ENCODE measurements at regions not wholly inside any gene's neighbourhood (a gene's known extent, or its start where the extent isn't known, plus 50 kb on each side); places are given as distances from the start of the nearest gene placed in this dataset.
A peak's percentile ranks its signal among the peaks of the same experiment; 100 is the strongest.

DNA sequence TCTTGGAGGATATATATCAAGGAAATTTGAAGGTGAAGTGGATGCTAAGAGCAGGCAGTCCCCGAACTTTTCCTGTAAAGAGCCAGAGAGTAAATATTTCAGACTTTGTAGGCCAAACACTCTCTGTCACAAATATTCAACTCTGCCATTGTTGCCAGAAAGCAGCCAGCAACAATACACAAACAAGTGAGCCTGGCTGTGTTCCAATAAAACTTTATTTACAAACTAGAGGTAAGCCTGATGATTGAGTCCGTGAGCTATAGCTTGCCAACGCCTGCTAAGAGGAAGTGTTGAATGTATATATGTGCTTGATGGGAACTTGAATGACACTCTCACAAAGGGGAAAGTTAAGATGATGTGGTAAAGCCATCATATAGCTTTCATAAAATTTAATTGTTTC is 166.0 kb upstream of the PLN start:
- H3K4me2 ChIP-seq (ENCODE audit: low read length): no peak overlapping the region
- no peak overlapping the region for H3K4ac ChIP-seq (ENCODE audit: low read depth, low read length)
- WGBS (ENCODE audit: extremely low coverage, insufficient coverage, low lambda C conversion rate): no CpG with 5 or more reads among the region's 3 CpGs
- no peak overlapping the region for H3K23ac ChIP-seq (ENCODE audit: low read length)
- H2AK5ac ChIP-seq (ENCODE audit: low read length): no peak overlapping the region
- no peak overlapping the region for H3K9ac ChIP-seq (ENCODE audit: low read length)
- peak overlapping the region; percentile 17 for H4K8ac ChIP-seq (ENCODE audit: low read depth, low read length)
- H3K18ac ChIP-seq (ENCODE audit: low read length): no peak overlapping the region
- no peaks in the 10 kb centered on the region for H3K4me1 ChIP-seq (ENCODE audit: control insufficient read depth, low read depth, low read length)
- no peak overlapping the region for H2BK5ac ChIP-seq (ENCODE audit: low read length)
- H4K5ac ChIP-seq (ENCODE audit: low read length): no peak overlapping the region
- no peaks in the 10 kb centered on the region for H3K27me3 ChIP-seq (ENCODE audit: insufficient read depth, low read length, poor library complexity)
- no peak overlapping the region for H3K27ac ChIP-seq (ENCODE audit: low read depth, low read length)
- no peaks in the 10 kb centered on the region for H3K79me1 ChIP-seq (ENCODE audit: low read length)
- no peaks in the 10 kb centered on the region for H3K79me2 ChIP-seq (ENCODE audit: control insufficient read depth, insufficient read depth, low read length)
- no peak for DNase-seq
- no peak overlapping the region for H2BK120ac ChIP-seq (ENCODE audit: low read depth, low read length)
- no peaks in the 10 kb centered on the region for H3K36me3 ChIP-seq (ENCODE audit: control insufficient read depth, insufficient read depth, low read length)
- no peak overlapping the region for H3K4me3 ChIP-seq (ENCODE audit: low read length)
- H2BK15ac ChIP-seq (replicated peaks; ENCODE audit: low read depth): no peak overlapping the region
- H3K56ac ChIP-seq (ENCODE audit: low read length): no peak overlapping the region

DNA sequence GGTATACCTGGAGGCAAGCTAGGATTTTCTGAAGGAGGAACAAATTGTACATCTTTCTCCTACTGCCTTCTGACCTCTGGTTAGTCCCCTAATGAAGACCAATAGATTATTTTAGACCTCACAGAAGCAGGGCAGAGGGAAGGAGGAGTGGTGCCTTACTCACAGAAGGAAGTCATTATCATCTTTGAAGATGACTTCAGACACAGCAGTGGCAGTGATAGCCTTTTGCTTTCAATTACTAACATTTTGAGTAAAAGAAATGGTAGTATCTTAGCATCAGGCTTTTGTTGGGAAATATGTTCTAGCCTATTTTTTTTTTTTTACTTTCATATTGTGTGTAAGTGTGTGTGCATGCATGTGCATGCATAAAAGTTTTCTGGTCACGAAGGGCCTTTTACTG is 164.2 kb upstream of the PLN start:
- Histone ChIP-seq H2AK5ac (ENCODE audit: low read length) (no peak overlapping the region), H3K56ac (ENCODE audit: low read length) (no peak overlapping the region), H4K8ac (ENCODE audit: low read depth, low read length) (no peak overlapping the region), H3K79me1 (ENCODE audit: low read length) (no peaks in the 10 kb centered on the region), H3K27ac (ENCODE audit: low read depth, low read length) (no peak overlapping the region), H3K27me3 (ENCODE audit: insufficient read depth, low read length, poor library complexity) (no peaks in the 10 kb centered on the region), H3K9ac (ENCODE audit: low read length) (no peak overlapping the region), H3K4me2 (ENCODE audit: low read length) (no peak overlapping the region), H3K4ac (ENCODE audit: low read depth, low read length) (no peak overlapping the region), H3K4me3 (ENCODE audit: low read length) (no peak overlapping the region), H3K36me3 (ENCODE audit: control insufficient read depth, insufficient read depth, low read length) (no peaks in the 10 kb centered on the region), H3K23ac (ENCODE audit: low read length) (no peak overlapping the region), H2BK120ac (ENCODE audit: low read depth, low read length) (no peak overlapping the region), H2BK15ac (replicated peaks; ENCODE audit: low read depth) (no peak overlapping the region), H3K79me2 (ENCODE audit: control insufficient read depth, insufficient read depth, low read length) (no peaks in the 10 kb centered on the region), H3K18ac (ENCODE audit: low read length) (no peak overlapping the region), H2BK5ac (ENCODE audit: low read length) (no peak overlapping the region), H4K5ac (ENCODE audit: low read length) (no peak overlapping the region), H3K4me1 (ENCODE audit: control insufficient read depth, low read depth, low read length) (no peaks in the 10 kb centered on the region)
- DNase-seq: no peak
- no CpG with 5 or more reads among the region's 1 CpG for WGBS (ENCODE audit: extremely low coverage, insufficient coverage, low lambda C conversion rate)

DNA sequence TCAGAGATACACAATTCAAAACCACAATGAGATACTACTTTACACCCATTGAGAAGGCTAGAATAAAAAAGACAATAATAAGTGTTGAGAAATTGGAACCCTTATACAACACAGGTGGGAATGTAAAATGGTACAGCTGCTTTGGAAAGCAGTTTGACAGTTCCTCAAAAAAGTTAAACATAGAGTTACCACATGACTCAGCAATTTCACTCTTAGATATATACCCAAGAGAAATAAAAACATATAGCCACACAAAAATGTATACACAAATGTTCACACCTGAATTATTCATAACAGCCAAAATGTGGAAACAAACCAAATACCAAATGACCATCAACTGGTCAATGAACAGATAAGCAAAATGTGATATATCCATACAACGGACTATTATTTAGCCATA is 161.1 kb upstream of the PLN start:
- WGBS (ENCODE audit: extremely low coverage, insufficient coverage, low lambda C conversion rate): no CpG with 5 or more reads among the region's 1 CpG
- Histone ChIP-seq H2AK5ac (ENCODE audit: low read length) (no peak overlapping the region), H2BK15ac (replicated peaks; ENCODE audit: low read depth) (no peak overlapping the region), H3K18ac (ENCODE audit: low read length) (no peak overlapping the region), H2BK5ac (ENCODE audit: low read length) (no peak overlapping the region), H3K4me3 (ENCODE audit: low read length) (no peak overlapping the region), H3K27me3 (ENCODE audit: insufficient read depth, low read length, poor library complexity) (no peaks in the 10 kb centered on the region), H3K79me2 (ENCODE audit: control insufficient read depth, insufficient read depth, low read length) (no peaks in the 10 kb centered on the region), H4K5ac (ENCODE audit: low read length) (no peak overlapping the region), H4K8ac (ENCODE audit: low read depth, low read length) (no peak overlapping the region), H2BK120ac (ENCODE audit: low read depth, low read length) (no peak overlapping the region), H3K9ac (ENCODE audit: low read length) (no peak overlapping the region), H3K4me1 (ENCODE audit: control insufficient read depth, low read depth, low read length) (no peaks in the 10 kb centered on the region), H3K23ac (ENCODE audit: low read length) (no peak overlapping the region), H3K27ac (ENCODE audit: low read depth, low read length) (no peak overlapping the region), H3K56ac (ENCODE audit: low read length) (no peak overlapping the region), H3K4ac (ENCODE audit: low read depth, low read length) (no peak overlapping the region), H3K36me3 (ENCODE audit: control insufficient read depth, insufficient read depth, low read length) (no peaks in the 10 kb centered on the region), H3K79me1 (ENCODE audit: low read length) (no peaks in the 10 kb centered on the region), H3K4me2 (ENCODE audit: low read length) (no peak overlapping the region)
- DNase-seq: no peak

DNA sequence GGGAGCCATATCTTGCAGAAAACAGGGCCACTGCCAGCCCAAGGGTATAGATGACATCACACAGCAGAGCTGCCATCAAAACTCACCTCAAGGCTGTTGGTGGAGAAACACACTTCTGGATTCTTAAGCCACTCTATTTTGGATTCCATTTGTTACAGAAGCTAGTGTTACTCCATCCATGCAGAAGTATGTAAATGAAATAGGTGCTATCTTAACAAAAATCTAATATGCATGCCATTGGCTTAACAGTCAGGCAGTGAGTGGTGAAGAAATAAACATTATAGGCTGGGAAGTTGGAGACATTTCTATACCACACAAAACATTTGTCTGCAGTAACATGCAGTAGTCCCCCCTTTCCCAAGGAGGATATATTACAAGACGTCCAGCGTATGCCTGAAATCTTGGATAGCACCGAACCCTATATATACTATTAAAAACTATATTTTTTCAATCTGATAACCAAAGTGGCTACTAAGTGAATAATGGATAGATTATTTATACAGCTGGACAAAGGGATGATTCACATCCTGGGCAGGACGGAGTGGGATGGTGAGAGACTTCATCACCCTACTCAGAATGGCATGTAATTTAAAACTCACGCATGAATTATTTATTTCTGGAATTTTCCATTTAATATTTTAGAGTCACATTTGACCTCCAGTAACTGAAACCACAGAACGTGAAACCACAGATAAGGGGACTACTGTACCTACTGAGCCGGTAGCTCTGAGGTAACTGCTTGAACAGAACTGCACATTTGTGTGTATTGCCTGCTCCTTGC is 160.0 kb upstream of the PLN start:
- Histone ChIP-seq H3K4me1 (ENCODE audit: control insufficient read depth, low read depth, low read length) (no peaks in the 10 kb centered on the region), H2BK15ac (replicated peaks; ENCODE audit: low read depth) (no peak overlapping the region), H3K9ac (ENCODE audit: low read length) (no peak overlapping the region), H3K79me2 (ENCODE audit: control insufficient read depth, insufficient read depth, low read length) (no peaks in the 10 kb centered on the region), H3K18ac (ENCODE audit: low read length) (no peak overlapping the region), H3K4me3 (ENCODE audit: low read length) (no peak overlapping the region), H2BK5ac (ENCODE audit: low read length) (no peak overlapping the region), H3K4me2 (ENCODE audit: low read length) (no peak overlapping the region), H2BK120ac (ENCODE audit: low read depth, low read length) (no peak overlapping the region), H4K5ac (ENCODE audit: low read length) (no peak overlapping the region), H3K56ac (ENCODE audit: low read length) (no peak overlapping the region), H3K36me3 (ENCODE audit: control insufficient read depth, insufficient read depth, low read length) (no peaks in the 10 kb centered on the region), H3K27me3 (ENCODE audit: insufficient read depth, low read length, poor library complexity) (no peaks in the 10 kb centered on the region), H3K79me1 (ENCODE audit: low read length) (no peaks in the 10 kb centered on the region), H3K23ac (ENCODE audit: low read length) (no peak overlapping the region), H4K8ac (ENCODE audit: low read depth, low read length) (no peak overlapping the region), H2AK5ac (ENCODE audit: low read length) (no peak overlapping the region), H3K4ac (ENCODE audit: low read depth, low read length) (no peak overlapping the region), H3K27ac (ENCODE audit: low read depth, low read length) (no peak overlapping the region)
- no peak for DNase-seq
- WGBS (ENCODE audit: extremely low coverage, insufficient coverage, low lambda C conversion rate): no CpG with 5 or more reads among the region's 7 CpGs

DNA sequence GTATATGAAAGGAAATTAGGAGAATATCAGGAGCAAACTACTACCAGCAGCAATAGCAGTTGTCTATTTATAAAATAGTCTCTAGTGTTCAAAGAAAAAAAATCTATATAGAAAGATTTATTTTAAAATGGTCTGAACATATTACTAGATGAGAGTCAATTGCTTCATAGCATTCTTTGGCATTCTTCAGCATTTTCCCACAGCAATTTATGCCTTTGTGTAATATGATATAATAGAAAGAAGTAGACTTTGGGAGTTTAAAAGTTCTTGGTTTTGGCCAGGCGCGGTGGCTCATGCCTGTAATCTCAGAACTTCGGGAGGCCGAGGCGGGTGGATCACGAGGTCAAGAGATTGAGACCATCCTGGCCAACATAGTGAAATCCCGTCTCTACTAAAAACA is 157.0 kb upstream of the PLN start:
- Histone ChIP-seq H3K4me2 (ENCODE audit: low read length) (no peak overlapping the region), H3K36me3 (ENCODE audit: control insufficient read depth, insufficient read depth, low read length) (no peaks in the 10 kb centered on the region), H2BK15ac (replicated peaks; ENCODE audit: low read depth) (no peak overlapping the region), H3K9ac (ENCODE audit: low read length) (no peak overlapping the region), H3K79me1 (ENCODE audit: low read length) (no peaks in the 10 kb centered on the region), H3K4me1 (ENCODE audit: control insufficient read depth, low read depth, low read length) (no peaks in the 10 kb centered on the region), H4K8ac (ENCODE audit: low read depth, low read length) (no peak overlapping the region), H3K4me3 (ENCODE audit: low read length) (no peak overlapping the region), H4K5ac (ENCODE audit: low read length) (no peak overlapping the region), H2BK120ac (ENCODE audit: low read depth, low read length) (no peak overlapping the region), H3K27me3 (ENCODE audit: insufficient read depth, low read length, poor library complexity) (no peaks in the 10 kb centered on the region), H3K18ac (ENCODE audit: low read length) (no peak overlapping the region), H3K27ac (ENCODE audit: low read depth, low read length) (no peak overlapping the region), H3K79me2 (ENCODE audit: control insufficient read depth, insufficient read depth, low read length) (no peaks in the 10 kb centered on the region), H2BK5ac (ENCODE audit: low read length) (no peak overlapping the region), H3K4ac (ENCODE audit: low read depth, low read length) (no peak overlapping the region), H3K56ac (ENCODE audit: low read length) (no peak overlapping the region), H3K23ac (ENCODE audit: low read length) (no peak overlapping the region), H2AK5ac (ENCODE audit: low read length) (no peak overlapping the region)
- WGBS (ENCODE audit: extremely low coverage, insufficient coverage, low lambda C conversion rate): no CpG with 5 or more reads among the region's 7 CpGs
- no peak for DNase-seq

DNA sequence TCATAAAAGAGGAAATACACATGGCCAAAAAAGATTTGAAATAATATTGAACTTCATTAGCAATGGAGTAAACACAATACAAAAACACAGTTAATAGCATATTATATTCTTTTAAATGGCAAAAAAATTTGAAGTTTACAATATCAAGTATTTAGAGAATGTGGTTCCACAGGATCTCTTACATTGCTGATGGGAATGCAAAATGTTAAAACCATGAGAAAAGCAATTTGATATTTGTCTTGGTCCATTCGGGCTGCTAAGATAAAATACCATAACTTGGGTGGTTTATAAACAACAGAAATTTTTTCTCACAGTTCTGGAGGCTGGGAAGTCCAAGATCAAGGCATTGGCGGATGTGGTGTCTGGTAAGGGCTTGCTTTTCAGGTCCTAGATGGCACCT is 154.0 kb upstream of the PLN start:
- Histone ChIP-seq H3K27ac (ENCODE audit: low read depth, low read length) (no peak overlapping the region), H2AK5ac (ENCODE audit: low read length) (no peak overlapping the region), H3K9ac (ENCODE audit: low read length) (no peak overlapping the region), H3K79me1 (ENCODE audit: low read length) (no peaks in the 10 kb centered on the region), H3K79me2 (ENCODE audit: control insufficient read depth, insufficient read depth, low read length) (no peaks in the 10 kb centered on the region), H3K36me3 (ENCODE audit: control insufficient read depth, insufficient read depth, low read length) (no peaks in the 10 kb centered on the region), H4K5ac (ENCODE audit: low read length) (no peak overlapping the region), H3K56ac (ENCODE audit: low read length) (no peak overlapping the region), H2BK15ac (replicated peaks; ENCODE audit: low read depth) (no peak overlapping the region), H2BK120ac (ENCODE audit: low read depth, low read length) (no peak overlapping the region), H3K4me1 (ENCODE audit: control insufficient read depth, low read depth, low read length) (no peaks in the 10 kb centered on the region), H3K18ac (ENCODE audit: low read length) (no peak overlapping the region), H2BK5ac (ENCODE audit: low read length) (no peak overlapping the region), H3K27me3 (ENCODE audit: insufficient read depth, low read length, poor library complexity) (no peaks in the 10 kb centered on the region), H3K23ac (ENCODE audit: low read length) (no peak overlapping the region), H4K8ac (ENCODE audit: low read depth, low read length) (no peak overlapping the region), H3K4me2 (ENCODE audit: low read length) (no peak overlapping the region), H3K4me3 (ENCODE audit: low read length) (no peak overlapping the region), H3K4ac (ENCODE audit: low read depth, low read length) (no peak overlapping the region)
- no CpG with 5 or more reads among the region's 2 CpGs for WGBS (ENCODE audit: extremely low coverage, insufficient coverage, low lambda C conversion rate)
- DNase-seq: no peak
